HG02852 (cell line): ENCODE measurements at regions not wholly inside any gene's neighbourhood (a gene's known extent, or its start where the extent isn't known, plus 50 kb on each side); places are given as distances from the start of the nearest gene placed in this dataset.

Source experiments
- ATAC-seq: cut with Tn5 transposase; IDR thresholded peaks from one replicate; pipeline ENCODE4 v1.9.1; 2021; ENCODE audit warnings: mild to moderate bottlenecking, moderate library complexity; ENCODE audit not compliant: unreplicated experiment

- no peak for ATAC-seq
Measured at GRCh38 chr6:163983679-163984078, 569.2 kb downstream of the QKI start.

- no peak for ATAC-seq
Measured at GRCh38 chr6:163974322-163974721, 559.8 kb downstream of the QKI start.

GRCh38 chr6:163971841-163972838 lies 557.6 kb downstream of the QKI start:
- ATAC-seq = no peak

- no peak for ATAC-seq
Measured at GRCh38 chr6:163970846-163971564, 556.5 kb downstream of the QKI start.

GRCh38 chr6:163965426-163966348 lies 551.2 kb downstream of the QKI start:
- no peak for ATAC-seq

GRCh38 chr6:163964789-163965188 lies 550.3 kb downstream of the QKI start:
- ATAC-seq = no peak

GRCh38 chr6:163963205-163964120 lies 548.9 kb downstream of the QKI start:
- ATAC-seq = no peak

GRCh38 chr6:163962627-163963117 lies 548.2 kb downstream of the QKI start:
- ATAC-seq = no peak

- ATAC-seq = no peak
Measured at GRCh38 chr6:163960128-163960527, 545.6 kb downstream of the QKI start.

GRCh38 chr6:163958646-163959045 lies 544.1 kb downstream of the QKI start:
- peak; percentile 39 for ATAC-seq

GRCh38 chr6:163956571-163957407 lies 542.3 kb downstream of the QKI start:
- peak; percentile 97 for ATAC-seq

GRCh38 chr6:163955756-163956155 lies 541.2 kb downstream of the QKI start:
- ATAC-seq = no peak

- ATAC-seq = no peak
Measured at GRCh38 chr6:163955096-163955495, 540.6 kb downstream of the QKI start.

- no peak for ATAC-seq
Measured at GRCh38 chr6:163954088-163954775, 539.7 kb downstream of the QKI start.

- ATAC-seq = no peak
Measured at GRCh38 chr6:163952005-163952404, 537.5 kb downstream of the QKI start.

- no peak for ATAC-seq
Measured at GRCh38 chr6:163951326-163951725, 536.8 kb downstream of the QKI start.

GRCh38 chr6:163950159-163950558 lies 535.6 kb downstream of the QKI start:
- ATAC-seq = no peak

GRCh38 chr6:163949431-163949830 lies 534.9 kb downstream of the QKI start:
- no peak for ATAC-seq
